DMS153 (cell line): ENCODE measurements at regions not wholly inside any gene's neighbourhood (a gene's known extent, or its start where the extent isn't known, plus 50 kb on each side); places are given as distances from the start of the nearest gene placed in this dataset.
"Not testable (repeated sequence)": the region's sequence is repeated elsewhere in the genome, so short reads cannot be mapped to it uniquely, and the experiment has no call there.

Source experiments
- DNase-seq: peaks from one replicate; lab custom pipeline; 2025; lab: John Stamatoyannopoulos, UW

DNA sequence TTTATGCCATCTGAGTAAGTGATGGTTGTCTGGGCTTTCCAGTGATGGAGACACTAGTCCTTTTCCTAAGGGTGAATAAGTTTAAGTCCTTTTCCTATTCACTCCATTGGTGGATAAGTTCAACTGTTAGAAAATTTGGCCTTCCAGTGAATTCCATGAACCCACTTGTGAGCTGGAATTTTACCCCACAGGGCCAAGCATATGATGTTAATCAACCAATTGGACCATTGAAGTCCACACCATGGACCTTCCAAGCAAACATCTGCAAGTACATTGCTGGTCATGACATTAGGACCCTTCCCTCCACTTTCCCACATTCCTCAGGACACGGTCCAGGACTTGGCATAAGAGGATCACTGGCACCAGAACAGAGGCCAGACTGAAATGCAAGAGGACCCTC lies 381.4 kb downstream of the RPS24 start:
- DNase-seq, result no peak

DNA sequence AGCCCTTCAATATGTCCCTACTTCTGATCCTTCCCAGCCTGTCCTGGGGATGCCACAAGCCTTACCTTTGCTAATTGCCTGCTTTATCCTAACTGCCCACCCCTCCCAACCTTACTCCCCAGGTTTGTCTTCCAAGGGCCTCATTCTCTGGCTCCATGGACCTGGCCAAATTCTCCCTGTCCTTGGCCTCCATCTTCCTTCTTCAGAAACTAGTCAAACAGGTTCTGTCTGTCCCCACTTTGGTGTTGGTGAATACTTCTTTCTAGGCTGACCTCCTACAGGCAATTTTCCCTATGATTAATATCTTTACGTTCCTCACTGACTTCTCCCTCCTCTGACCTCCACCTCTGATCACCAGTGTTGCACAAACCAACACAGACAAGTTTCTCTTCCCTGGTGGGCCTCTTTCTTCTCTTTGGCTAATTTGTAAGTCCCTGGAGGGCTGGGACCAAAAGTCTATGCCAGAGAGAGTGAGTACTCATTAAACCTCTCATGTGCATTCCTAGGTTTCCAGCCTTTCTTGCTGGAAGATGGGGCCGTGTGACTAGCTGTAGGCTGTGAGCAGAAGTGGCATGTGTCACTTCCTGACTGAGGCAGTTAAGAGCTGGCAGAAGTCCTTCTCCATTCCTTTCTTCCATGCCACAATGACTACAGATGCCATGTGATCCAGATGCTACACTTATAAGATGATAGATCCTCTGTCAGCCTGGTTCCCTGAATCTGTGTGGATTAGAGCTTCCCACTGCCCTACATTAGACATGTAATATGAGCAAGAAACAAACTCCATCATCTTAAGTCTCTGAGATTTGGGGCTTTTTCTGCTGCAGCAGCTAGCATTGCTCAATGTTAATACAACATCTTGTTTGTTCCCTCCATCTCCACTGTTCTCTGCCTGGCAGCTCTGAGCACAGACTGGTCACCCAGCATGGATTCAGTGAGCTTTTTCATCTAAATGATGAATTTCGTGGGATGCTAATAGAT lies 382.7 kb downstream of the RPS24 start:
- DNase-seq, result no peak

DNA sequence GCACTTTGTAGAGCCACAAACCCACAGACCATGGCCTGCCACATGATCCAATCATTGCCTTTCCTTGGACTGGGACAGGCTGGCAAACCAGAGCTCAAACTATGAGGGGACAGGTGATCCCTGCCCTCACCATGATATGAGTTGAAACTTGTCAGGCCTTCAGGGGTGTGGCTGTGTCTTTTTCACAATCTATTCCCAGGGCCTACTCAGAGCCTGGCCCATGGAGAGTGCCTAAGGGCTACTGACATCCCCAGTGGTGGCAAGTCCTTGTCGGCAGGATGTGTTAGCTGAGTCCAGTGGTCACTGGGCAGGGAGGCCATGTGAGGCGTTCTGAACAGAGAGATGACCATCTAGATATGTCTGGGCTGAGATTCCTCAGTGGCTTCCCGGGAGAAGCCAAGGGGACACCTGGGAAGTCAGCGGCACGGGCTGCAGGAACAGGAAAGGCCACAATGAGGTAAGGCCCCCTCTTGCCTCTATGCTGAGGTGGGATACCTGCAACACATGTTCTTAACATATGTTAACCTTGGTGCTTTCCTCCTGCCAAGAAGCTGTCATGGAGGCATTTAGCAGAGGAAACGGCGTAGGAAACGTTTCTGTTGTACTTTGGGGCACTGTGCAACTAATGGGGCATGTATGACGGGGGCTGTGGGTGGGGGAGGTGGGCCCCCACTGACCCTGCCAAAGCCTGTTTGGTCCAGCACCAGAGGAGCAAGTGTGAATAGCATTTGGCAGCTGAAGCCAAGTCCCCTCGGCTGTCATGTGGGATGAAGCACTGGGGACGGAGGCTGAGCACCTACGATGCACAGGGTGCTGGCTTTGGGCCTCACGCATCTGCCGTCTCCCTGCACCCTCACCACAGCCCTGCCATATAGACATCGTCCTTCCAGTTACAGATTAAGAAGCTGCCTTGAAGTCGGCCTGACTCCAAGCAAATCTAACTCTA lies 384.0 kb downstream of the RPS24 start:
- no peak for DNase-seq

GRCh38 chr10:78419481-78420265 lies 386.0 kb downstream of the RPS24 start:
- DNase-seq, result no peak

- no peak for DNase-seq
Measured at GRCh38 chr10:78420946-78421735, 387.5 kb downstream of the RPS24 start.

GRCh38 chr10:78424050-78424449 lies 390.4 kb downstream of the RPS24 start:
- not testable (repeated sequence) for DNase-seq

DNA sequence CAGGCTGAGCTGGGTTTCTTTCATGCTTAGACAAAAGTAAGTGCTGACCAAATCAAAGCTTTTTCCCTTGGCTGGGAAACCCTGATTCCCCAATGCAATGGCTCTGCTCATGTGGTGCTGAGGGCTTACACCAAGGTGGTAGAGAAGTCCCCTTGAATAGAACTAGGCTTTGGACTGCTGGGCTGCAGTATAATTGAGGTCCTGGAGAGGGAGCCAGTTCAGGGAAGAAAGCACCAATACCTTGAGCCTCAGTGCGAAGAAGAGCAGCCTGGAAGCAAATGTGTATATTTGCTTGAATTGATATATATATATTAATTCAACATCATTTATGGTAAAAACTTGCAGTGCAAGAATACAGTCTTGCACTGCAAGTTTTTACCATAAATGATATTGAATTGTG lies 391.1 kb downstream of the RPS24 start:
- no peak for DNase-seq

DNA sequence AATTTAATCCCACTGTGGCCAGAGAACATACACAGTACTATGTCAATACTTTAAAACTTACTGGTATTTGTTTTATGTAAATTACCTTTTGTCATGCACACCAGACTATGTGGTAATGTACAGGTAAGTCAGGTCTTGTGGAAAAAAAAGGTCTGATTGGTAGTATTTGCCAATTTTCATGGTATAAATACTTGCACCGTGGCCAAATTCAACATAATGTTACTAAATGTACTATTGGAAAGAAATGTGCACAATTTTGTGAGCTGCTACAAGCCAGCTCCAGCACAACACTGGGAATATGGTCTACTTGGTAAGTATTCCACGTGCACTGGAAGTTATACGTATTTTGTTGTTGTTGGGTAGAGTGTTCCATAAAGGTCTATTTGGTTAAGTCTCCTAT lies 392.5 kb downstream of the RPS24 start:
- no peak for DNase-seq

GRCh38 chr10:78427497-78428031 lies 393.9 kb downstream of the RPS24 start:
- DNase-seq, result no peak

DNA sequence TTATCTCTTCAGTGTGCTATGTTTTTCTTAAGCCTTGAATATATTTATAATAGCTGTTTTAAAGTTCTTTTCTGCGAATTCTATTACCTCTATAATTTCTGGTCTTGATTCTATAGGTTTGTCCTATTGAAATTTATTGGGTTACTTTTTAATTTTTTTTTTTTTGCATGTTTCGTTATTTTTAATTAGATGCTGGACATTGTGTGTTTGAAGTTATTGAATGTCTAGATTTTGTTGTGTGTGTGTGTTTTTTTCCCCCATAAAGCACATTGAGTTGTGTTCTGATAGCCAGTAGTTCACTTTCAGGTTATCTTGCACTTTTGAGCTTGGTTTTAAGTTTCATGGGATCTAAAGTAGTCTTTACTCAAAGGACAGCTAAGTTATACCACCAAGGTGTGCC lies 394.9 kb downstream of the RPS24 start:
- no peak for DNase-seq

DNA sequence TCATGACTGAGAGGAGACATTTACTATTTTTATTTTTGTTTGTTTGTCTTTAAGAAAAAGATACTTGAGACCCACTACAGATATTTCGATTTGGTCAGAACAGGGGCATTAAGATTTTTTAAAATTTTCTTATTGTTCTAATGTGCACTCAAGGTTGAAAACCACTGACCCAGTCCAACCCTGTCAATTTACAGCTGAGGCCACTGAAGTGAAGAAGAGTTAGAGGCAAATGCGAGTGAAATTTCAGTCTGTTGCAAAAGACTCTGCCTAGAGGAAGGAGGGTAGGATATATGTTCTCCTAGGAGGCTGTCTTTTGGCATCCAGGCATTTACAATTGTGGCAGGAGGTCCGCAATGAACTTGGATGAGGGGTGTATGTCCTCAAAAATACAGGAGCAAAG lies 396.3 kb downstream of the RPS24 start:
- DNase-seq, result no peak

- DNase-seq, result no peak
Measured at GRCh38 chr10:78432583-78432982, 398.9 kb downstream of the RPS24 start.

GRCh38 chr10:78433076-78433595 lies 399.5 kb downstream of the RPS24 start:
- no peak for DNase-seq

DNA sequence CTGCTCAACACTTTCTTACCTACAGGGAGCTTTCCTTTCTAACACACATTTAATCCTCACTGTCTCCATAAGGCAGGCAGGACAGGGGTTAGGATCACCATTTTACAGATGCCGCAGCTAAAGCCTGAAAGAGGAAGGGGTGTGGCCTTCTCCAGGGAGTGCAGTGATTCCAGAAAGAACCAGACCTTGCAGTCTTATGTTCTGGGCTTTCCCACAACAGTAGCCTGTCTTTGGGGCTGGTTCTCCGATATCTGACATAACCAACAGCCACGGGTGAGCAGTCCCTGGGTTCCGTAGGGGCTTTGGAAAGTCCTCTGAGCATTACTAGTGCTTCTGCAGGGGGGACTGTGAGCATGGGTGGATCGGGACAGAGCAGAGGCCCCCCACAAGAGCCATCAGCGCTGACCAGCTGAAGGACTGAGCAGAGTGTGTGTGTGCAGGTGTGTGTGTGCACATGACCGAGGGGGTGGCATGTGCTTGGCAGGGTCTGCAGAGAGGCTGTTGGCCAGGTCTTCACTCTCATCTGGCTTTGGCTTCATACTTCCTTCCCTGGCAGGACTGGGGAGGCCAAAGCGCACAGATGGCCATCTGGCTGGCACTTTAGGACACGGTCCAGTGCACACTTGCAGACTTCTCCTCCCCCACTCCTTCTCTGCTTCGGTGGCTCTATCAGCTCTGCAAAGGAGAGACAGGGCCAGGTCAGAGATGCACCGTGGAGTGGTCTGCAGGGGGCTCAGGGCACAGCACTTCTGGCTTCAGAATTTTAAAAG lies 400.3 kb downstream of the RPS24 start:
- DNase-seq, result no peak

GRCh38 chr10:78434886-78435285 lies 401.2 kb downstream of the RPS24 start:
- DNase-seq, result no peak

DNA sequence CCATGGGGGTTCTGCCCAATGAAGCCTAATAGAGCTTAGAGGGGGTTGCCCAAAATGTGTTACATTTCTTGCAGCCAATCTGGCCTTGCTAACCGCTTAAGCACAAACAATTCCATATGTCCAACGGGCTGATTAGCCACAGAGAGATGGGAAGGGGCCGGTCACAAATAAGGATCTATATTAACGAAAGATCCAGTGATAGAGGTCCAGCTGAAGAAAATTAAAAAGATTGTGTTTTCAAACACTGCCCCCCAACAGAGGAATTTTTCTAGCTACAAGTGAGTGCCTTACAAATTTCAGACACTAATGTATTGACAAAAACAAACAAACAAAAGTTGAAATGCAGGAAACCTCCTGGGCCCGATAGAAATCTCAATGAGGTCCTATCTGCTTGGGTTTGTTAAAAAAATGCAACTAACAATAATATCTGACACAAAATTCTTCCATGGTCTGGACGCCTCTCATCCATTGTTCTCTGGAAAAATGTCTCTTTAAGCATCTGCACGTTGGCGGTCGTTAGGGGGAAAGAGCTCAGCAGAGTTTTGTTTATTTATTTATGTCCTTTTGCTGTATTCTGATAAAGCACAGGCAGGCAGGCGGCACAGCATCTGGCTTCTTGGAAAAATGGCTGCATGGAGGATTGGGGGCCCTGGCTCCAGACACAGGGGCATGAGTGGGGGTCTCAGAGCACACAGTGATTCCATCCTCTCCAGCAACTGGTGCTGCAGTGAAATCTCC lies 402.0 kb downstream of the RPS24 start:
- no peak for DNase-seq

DNA sequence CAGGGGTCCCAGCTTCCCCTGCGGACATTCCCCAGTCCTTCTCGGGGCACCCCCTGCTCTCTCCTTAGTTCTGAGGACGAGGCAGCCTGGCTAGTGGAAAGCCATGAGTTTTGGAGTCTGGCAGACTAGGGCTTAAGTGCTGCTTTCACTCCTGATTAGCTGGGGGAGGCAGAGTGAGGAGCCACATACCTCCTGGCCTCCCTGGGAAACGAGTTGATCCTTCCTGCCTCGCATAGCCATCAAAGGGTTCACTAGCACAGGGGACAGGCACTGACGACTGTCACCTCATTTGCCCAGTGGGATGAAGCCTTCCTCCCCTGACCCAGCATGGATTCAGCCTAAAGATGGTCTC lies 402.5 kb downstream of the RPS24 start:
- DNase-seq, result no peak

DNA sequence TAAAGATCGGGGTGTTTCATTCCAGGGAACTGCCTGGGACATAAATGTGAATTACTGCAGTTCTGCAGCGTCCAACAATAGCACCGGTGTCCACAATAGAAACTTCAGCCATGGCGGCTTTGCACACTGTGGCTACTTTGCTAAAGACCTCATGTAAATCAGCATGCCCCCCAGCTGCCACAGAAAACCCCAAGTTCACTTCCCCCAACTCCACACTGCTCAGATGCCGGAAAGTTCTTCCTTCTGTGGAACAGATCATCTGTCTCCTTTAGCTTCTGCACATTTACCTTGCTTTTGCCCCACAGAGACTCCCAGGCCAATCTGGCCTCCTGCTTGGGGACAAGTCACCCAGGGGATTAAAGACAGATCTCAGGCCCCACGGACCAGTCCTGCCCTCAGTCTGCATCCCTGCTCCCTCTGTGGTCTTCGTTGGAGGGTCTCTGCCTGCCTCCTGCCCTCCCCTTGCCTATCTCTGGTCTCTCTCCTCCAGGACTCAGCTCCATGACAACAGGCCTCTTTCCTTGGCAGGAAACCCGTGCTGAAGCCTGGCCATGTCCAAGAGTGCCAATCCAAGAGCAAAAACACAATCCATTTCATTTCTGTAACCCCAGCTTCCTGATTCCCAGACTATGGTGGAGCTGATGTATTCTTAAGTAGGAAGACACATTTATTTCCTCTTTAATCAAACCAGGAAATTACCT lies 403.2 kb downstream of the RPS24 start:
- no peak for DNase-seq

DNA sequence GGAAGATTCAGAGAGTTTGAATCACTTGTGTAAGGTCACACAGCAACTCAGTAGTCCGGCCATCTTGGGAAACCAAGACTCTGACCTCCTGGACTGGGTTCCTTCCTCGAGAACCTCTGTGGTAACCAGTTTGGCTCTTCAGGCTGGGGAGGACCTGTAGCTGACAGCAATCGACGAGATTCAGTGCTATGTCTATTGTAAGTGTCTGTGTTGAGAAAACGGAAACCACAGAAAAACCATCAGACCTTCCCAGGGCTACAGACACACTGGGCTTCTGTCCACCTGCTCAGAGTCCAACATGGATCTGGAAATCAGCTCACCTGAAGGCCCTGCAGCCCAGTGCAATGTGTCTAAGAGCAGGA lies 403.7 kb downstream of the RPS24 start:
- no peak for DNase-seq
